Aorta (tissue), 5 donors: ENCODE measurements at regions not wholly inside any gene's neighbourhood (a gene's known extent, or its start where the extent isn't known, plus 50 kb on each side); places are given as distances from the start of the nearest gene placed in this dataset.

ENCODE experiments used
- ATAC-seq: fragments of 200-7000 bp; cut with Tn5 transposase; one replicate; pipeline ENCODE4 v1.9.1; 2022; ENCODE audit warnings: moderate library complexity; ENCODE audit not compliant: low FRiP score
- DNase-seq, 2 donors: peaks; one replicate each; pipeline ENCODE4 v3.0.0-alpha.2; 2020
- H3K27ac ChIP-seq, 2 donors: one replicate each; pipeline ENCODE4 v1.5.1; 2013; ENCODE audit warnings: low read length in 2 of 2, mild to moderate bottlenecking in 2 of 2, moderate library complexity in 2 of 2, control low read depth in 1 of 2, inconsistent platforms in 1 of 2, low read depth in 1 of 2
- H3K27me3 ChIP-seq, 2 donors: one replicate each; pipeline ENCODE4 v1.6.1; 2013; ENCODE audit warnings: control low read depth in 1 of 2, low read length in 1 of 2, mild to moderate bottlenecking in 1 of 2, moderate library complexity in 1 of 2; ENCODE audit not compliant: insufficient read depth in 2 of 2, control insufficient read depth in 1 of 2
- H3K36me3 ChIP-seq, 2 donors: one replicate each; pipeline ENCODE4 v1.6.1; 2013; ENCODE audit warnings: control low read depth in 1 of 2, low read length in 1 of 2, mild to moderate bottlenecking in 1 of 2; ENCODE audit not compliant: insufficient read depth in 2 of 2, control insufficient read depth in 1 of 2
- H3K4me1 ChIP-seq, 2 donors: one replicate each; pipeline ENCODE4 v1.6.1; 2013; ENCODE audit warnings: low read length in 2 of 2, control low read depth in 1 of 2, mild to moderate bottlenecking in 1 of 2, moderate library complexity in 1 of 2; ENCODE audit not compliant: insufficient read depth in 2 of 2, control insufficient read depth in 1 of 2
- H3K4me3 ChIP-seq, 2 donors: one replicate each; pipeline ENCODE4 v1.5.1; 2013; ENCODE audit warnings: low read length in 2 of 2, control low read depth in 1 of 2, mild to moderate bottlenecking in 1 of 2
- H3K9me3 ChIP-seq: one replicate; pipeline ENCODE4 v1.6.1; 2013; ENCODE audit warnings: mild to moderate bottlenecking, low read length; ENCODE audit not compliant: control insufficient read depth
- WGBS, 2 donors: extraction: QIAGEN DNeasy Blood & Tissue Kit; methylation state at CpG; one replicate each; pipeline ENCODE4 v1.1.7; 2013; 5-methylcytosine and 5-hydroxymethylcytosine counted together
- intact Hi-C, 2 donors: fragments of 100-400 bp; cut with DNase I; formaldehyde crosslinking; loops; one replicate each; pipeline versions ENCODE4 v1.14.2 to v1.15.0; 2022
- donor health status: healthy with polysubstance abuse.
- donor health status: Bipolar disorder and iron deficiency.
- donor health status: DM: no; HTN: no; CAD: no.
- donor health status: DM: no; HTN: no; CAD: no.
- donor health status: DM: yes; HTN: yes; CAD: no.

GRCh38 chr11:86153439-86153838 is 84.6 kb upstream of the PICALM start:
- ATAC-seq (no peak), DNase-seq (no peak)
- H3K27me3 ChIP-seq = no peaks in the 10 kb centered on the region
- intact Hi-C loops = no loop called here
- H3K36me3 ChIP-seq = no peaks in the 10 kb centered on the region
- peaks cover 6 to 13% of the 10 kb centered on the region in 2 donors for H3K4me1 ChIP-seq
- no peaks in the 10 kb centered on the region for H3K9me3 ChIP-seq
- no peak overlapping the region for H3K27ac ChIP-seq
- 84 to 87% methylated on average over 1 of the region's 1 CpG for WGBS, 2 donors
- H3K4me3 ChIP-seq = no peak overlapping the region

DNA sequence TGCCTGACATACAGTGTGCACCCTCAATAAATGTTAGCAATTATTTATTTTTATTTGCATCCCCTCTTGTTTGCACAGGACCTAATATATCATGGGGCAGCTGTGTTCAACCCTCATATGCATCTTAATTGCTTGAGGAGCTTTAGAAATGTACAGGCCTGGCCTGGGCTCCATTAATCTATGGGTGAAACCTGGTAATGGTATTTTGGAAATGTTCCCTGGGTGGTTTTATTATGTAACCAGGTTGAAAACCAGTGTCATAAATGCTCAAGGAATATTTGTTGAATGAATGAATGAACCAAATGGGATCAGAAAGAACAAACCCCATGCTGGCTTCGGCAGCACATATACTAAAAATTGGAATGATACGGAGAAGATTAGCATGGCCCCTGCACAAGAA is 84.0 kb upstream of the PICALM start:
- 99 to 100% methylated on average over 2 of the region's 2 CpGs for WGBS, 2 donors

GRCh38 chr11:86152006-86152862 is 83.3 kb upstream of the PICALM start:
- no peak overlapping the region for H3K4me3 ChIP-seq
- intact Hi-C loops = loop anchor here in 1 of 2 donors (1.0 kb wide), 1 partner anchor 22 kb away; no protein-coding TSS in a partner anchor
- peak overlapping the region; percentile 85 to 100 for H3K27ac ChIP-seq
- H3K27me3 ChIP-seq = no peaks in the 10 kb centered on the region
- no peaks in the 10 kb centered on the region for H3K36me3 ChIP-seq
- DNase-seq (no peak), ATAC-seq (peak; percentile 8)
- H3K9me3 ChIP-seq = no peaks in the 10 kb centered on the region
- WGBS, 2 donors = 0 to 2% methylated on average over 2 of the region's 2 CpGs
- H3K4me1 ChIP-seq = peaks cover 6 to 13% of the 10 kb centered on the region in 2 donors

More for the DNA sequence above, 84.0 kb upstream of the PICALM start:
- H3K27ac ChIP-seq = no peak overlapping the region
- peaks cover 6 to 13% of the 10 kb centered on the region in 2 donors for H3K4me1 ChIP-seq
- no peak overlapping the region for H3K4me3 ChIP-seq
- intact Hi-C loops = loop anchor here in 1 of 2 donors (1.0 kb wide), 1 partner anchor 21 kb away; no protein-coding TSS in a partner anchor
- H3K27me3 ChIP-seq = no peaks in the 10 kb centered on the region
- DNase-seq (no peak), ATAC-seq (no peak)
- no peaks in the 10 kb centered on the region for H3K36me3 ChIP-seq
- no peaks in the 10 kb centered on the region for H3K9me3 ChIP-seq

DNA sequence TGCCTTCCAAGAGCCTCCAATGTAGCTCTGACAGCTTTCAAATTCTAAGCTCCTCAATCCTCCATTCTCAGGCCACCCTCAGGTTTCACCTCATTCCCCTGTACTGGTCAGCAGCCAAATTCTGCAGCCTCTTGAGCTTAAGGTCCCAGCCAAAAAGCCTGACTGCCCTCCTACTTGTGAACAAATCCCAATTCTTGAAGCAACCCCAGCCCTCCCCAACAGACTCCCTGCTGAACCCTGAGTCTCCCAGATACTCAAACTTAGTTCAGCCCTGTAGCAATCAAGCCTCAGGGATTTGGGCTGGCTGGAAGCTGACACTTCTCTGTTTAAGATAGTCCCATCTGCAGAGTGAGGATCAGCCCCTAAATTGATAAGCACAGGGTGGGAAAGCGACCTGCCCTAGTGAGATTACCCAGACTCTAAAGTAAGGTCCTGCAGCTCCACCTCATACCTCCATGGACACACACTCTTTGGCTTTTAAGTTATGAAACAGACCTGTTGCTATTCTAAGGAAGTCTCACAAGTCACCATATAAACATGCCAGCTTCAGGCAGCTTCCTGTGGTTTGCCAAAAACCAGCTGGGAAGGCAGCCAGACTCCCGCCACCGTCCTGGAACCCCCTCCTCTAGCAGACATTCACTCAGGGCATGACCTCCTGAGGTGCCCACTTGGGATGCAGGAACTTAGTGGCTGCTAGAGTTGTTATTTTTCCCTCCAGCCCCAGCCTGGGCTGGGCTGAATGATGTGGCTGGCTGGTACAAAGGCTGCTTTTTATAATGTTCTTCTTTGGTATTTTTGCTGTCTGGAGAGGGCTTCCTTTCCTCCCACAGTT is 82.5 kb upstream of the PICALM start:
- DNase-seq (peak; percentile 90), ATAC-seq (peak; percentile 75)
- Histone ChIP-seq H3K27ac (peak overlapping the region; percentile 85 to 100), H3K9me3 (no peaks in the 10 kb centered on the region), H3K4me1 (peaks cover 6 to 13% of the 10 kb centered on the region in 2 donors), H3K27me3 (no peaks in the 10 kb centered on the region), H3K36me3 (no peaks in the 10 kb centered on the region), H3K4me3 (no peak overlapping the region)
- intact Hi-C loops = loop anchor here in 1 of 2 donors (1.0 to 2.0 kb wide), 2 partner anchors 23 to 83 kb away; partner anchors contain the start of gene PICALM
- 2% methylated on average over 3 of the region's 3 CpGs for WGBS, 2 donors

GRCh38 chr11:86150847-86151173 is 81.9 kb upstream of the PICALM start:
- Histone ChIP-seq H3K27me3 (no peaks in the 10 kb centered on the region), H3K4me1 (peaks cover 6 to 13% of the 10 kb centered on the region in 2 donors), H3K36me3 (no peaks in the 10 kb centered on the region), H3K9me3 (no peaks in the 10 kb centered on the region), H3K27ac (peak overlapping the region; percentile 85 to 100), H3K4me3 (no peak overlapping the region)
- no peak for ATAC-seq
- WGBS, 2 donors = 18 to 19% methylated on average over 2 of the region's 2 CpGs
- intact Hi-C loops = loop anchor here in 1 of 2 donors (2.0 kb wide), 1 partner anchor 82 kb away; the partner anchor contains the start of gene PICALM
- no peak for DNase-seq

- ATAC-seq = no peak
- intact Hi-C loops = loop anchor here in 1 of 2 donors (2.0 kb wide), 1 partner anchor 81 kb away; the partner anchor contains the start of gene PICALM
- Histone ChIP-seq H3K4me3 (no peak overlapping the region), H3K9me3 (no peaks in the 10 kb centered on the region), H3K27me3 (no peaks in the 10 kb centered on the region), H3K36me3 (no peaks in the 10 kb centered on the region), H3K4me1 (peaks cover 6 to 14% of the 10 kb centered on the region in 2 donors), H3K27ac (no peak overlapping the region)
- WGBS, 2 donors = 2 to 5% methylated on average over 2 of the region's 2 CpGs
- no peak for DNase-seq
Measured at GRCh38 chr11:86149792-86150191, 80.9 kb upstream of the PICALM start.

DNA sequence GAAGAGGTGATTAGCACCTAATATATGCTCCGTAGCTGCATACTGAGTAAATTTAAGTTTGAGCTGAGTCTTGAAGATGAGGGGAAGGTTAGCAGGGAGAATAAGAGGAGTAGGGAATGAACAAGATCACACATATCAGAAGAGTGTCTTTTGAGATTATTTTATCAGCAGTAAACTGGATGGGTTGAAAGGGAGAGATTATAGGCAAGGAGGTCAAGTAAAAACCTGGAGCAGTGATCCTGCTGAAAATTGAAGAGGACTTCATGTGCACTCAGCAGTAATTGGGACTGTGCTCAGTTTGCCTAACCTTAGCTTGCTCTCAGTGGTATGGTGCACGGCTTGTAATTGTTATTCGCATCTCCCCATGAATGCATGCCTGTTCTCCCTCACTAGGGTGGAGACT is 79.5 kb upstream of the PICALM start:
- DNase-seq = no peak
- H3K9me3 ChIP-seq = no peaks in the 10 kb centered on the region
- 97 to 100% methylated on average over 3 of the region's 3 CpGs for WGBS, 2 donors
- intact Hi-C loops = no loop called here
- H3K4me1 ChIP-seq = peaks cover 6 to 14% of the 10 kb centered on the region in 2 donors
- H3K4me3 ChIP-seq = no peak overlapping the region
- H3K36me3 ChIP-seq = no peaks in the 10 kb centered on the region
- H3K27me3 ChIP-seq = no peaks in the 10 kb centered on the region
- peak overlapping the region in 1 of 2 donors; percentile 9 for H3K27ac ChIP-seq
- no peak for ATAC-seq

GRCh38 chr11:86147004-86147403 is 78.1 kb upstream of the PICALM start:
- no peak for ATAC-seq
- no peak overlapping the region for H3K4me3 ChIP-seq
- H3K27ac ChIP-seq = no peak overlapping the region
- no peaks in the 10 kb centered on the region for H3K36me3 ChIP-seq
- no peaks in the 10 kb centered on the region for H3K9me3 ChIP-seq
- intact Hi-C loops = loop anchor here in 1 of 2 donors (1.0 kb wide), 1 partner anchor 54 kb away; no protein-coding TSS in a partner anchor
- H3K4me1 ChIP-seq = peaks cover 6 to 10% of the 10 kb centered on the region in 2 donors
- H3K27me3 ChIP-seq = no peaks in the 10 kb centered on the region
- 88 to 90% methylated on average over 3 of the region's 3 CpGs for WGBS, 2 donors
- DNase-seq = no peak
